22Rv1 (cell line): ENCODE measurements at regions not wholly inside any gene's neighbourhood (a gene's known extent, or its start where the extent isn't known, plus 50 kb on each side); places are given as distances from the start of the nearest gene placed in this dataset.

Experiments used
- CTCF ChIP-seq: fragments of 450-650 bp; IDR thresholded peaks from 2 replicates; pipeline ENCODE4 v1.5.1; 2017; ENCODE audit warnings: mild to moderate bottlenecking
- ZFX ChIP-seq: fragments of 450-650 bp; IDR thresholded peaks from 2 replicates; pipeline ENCODE4 v1.6.1; 2017; ENCODE audit warnings: antibody characterized with exemption, borderline replicate concordance

- TF ChIP-seq ZFX (no peak), CTCF (no peak)
Measured at GRCh38 chr12:30006021-30006420, 222.3 kb upstream of the TMTC1 start.
